HEK293 (cell line): ENCODE measurements at regions not wholly inside any gene's neighbourhood (a gene's known extent, or its start where the extent isn't known, plus 50 kb on each side); places are given as distances from the start of the nearest gene placed in this dataset.

Experiments
- EGR2 ChIP-seq: fragments of 450-650 bp; formaldehyde crosslinking; IDR thresholded peaks from 2 replicates; pipeline ENCODE4 v1.5.1; 2016; ENCODE audit warnings: low read depth, missing biosample characterization, missing genetic modification characterization
- RBAK ChIP-seq: fragments of 450-650 bp; formaldehyde crosslinking; IDR thresholded peaks from 2 replicates; pipeline ENCODE4 v1.5.1; 2016; ENCODE audit warnings: missing biosample characterization, missing genetic modification characterization
- TCF7L2 ChIP-seq: IDR thresholded peaks from 2 replicates; pipeline ENCODE4 v1.6.1; 2011; ENCODE audit warnings: low read depth, mild to moderate bottlenecking, inconsistent platforms, low read length, moderate library complexity, borderline replicate concordance
- ZNF266 ChIP-seq: fragments of 450-650 bp; formaldehyde crosslinking; IDR thresholded peaks from 2 replicates; pipeline ENCODE4 v1.5.1; 2016; ENCODE audit warnings: missing biosample characterization, missing genetic modification characterization, low read depth
- ZNF274 ChIP-seq, 2 experiments: fragments of 200-500 bp in 1 of 2; fragments of 450-650 bp in 1 of 2; sonication (Bioruptor generic) in 1 of 2; formaldehyde crosslinking in 1 of 2; IDR thresholded peaks; 2 replicates each; pipeline versions ENCODE4 v1.5.1 to v1.6.1; 2014 to 2016; ENCODE audit warnings: borderline replicate concordance in 1 of 2, inconsistent platforms in 1 of 2, low read length in 1 of 2, missing biosample characterization in 1 of 2, missing genetic modification characterization in 1 of 2
- ZNF302 ChIP-seq: fragments of 450-650 bp; formaldehyde crosslinking; IDR thresholded peaks from 2 replicates; pipeline ENCODE4 v1.5.1; 2016; ENCODE audit warnings: missing biosample characterization, missing genetic modification characterization, low read depth
- ZNF513 ChIP-seq: fragments of 450-650 bp; IDR thresholded peaks from 2 replicates; pipeline ENCODE4 v1.5.1; 2018; ENCODE audit warnings: missing biosample characterization, missing genetic modification characterization
- ZSCAN4 ChIP-seq: fragments of 450-650 bp; formaldehyde crosslinking; IDR thresholded peaks from 2 replicates; pipeline ENCODE4 v1.5.1; 2017; ENCODE audit warnings: missing biosample characterization, missing genetic modification characterization
- TF ChIP-seq, protein P1 (sequence below): fragments of 450-650 bp; formaldehyde crosslinking; IDR thresholded peaks from 2 replicates; pipeline ENCODE4 v1.5.1; 2016; ENCODE audit warnings: missing biosample characterization, missing genetic modification characterization
- TF ChIP-seq, protein P2 (sequence below): fragments of 450-650 bp; formaldehyde crosslinking; IDR thresholded peaks from 2 replicates; pipeline ENCODE4 v1.5.1; 2016; ENCODE audit warnings: missing biosample characterization, missing genetic modification characterization

DNA sequence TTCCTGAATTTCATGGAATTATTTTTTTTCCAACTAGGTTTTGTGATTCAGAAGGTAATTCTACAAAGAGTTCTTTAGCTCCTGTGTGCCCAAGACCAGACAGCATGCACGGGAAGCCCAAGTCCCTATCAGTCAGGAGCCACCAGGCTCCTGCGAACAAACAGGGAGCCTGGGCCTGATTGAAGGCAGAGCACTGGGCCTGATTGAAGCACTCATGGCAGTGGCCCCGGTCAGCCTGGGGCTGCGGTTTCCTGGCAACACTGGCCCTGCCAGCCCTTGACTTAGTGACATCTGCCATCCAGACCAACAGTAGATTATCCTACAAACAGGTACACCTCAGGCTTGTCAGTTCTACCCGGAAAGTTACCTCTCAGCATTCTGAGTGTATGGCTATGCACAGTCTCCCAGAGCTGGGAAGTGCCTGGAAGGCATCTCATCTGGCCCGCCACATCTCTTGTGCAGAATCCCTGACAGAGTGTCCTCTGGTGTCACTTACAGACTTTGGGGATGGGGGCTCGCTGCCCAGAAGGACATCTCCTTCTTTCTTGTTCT, 133.8 kb downstream of the VEGFA start:
- no peak for TF ChIP-seq TCF7L2
- TF ChIP-seq ZNF302 (tag by site-specific recombination), result no peak
- TF ChIP-seq RBAK (tag by site-specific recombination), result no peak
- TF ChIP-seq, protein P1, sequence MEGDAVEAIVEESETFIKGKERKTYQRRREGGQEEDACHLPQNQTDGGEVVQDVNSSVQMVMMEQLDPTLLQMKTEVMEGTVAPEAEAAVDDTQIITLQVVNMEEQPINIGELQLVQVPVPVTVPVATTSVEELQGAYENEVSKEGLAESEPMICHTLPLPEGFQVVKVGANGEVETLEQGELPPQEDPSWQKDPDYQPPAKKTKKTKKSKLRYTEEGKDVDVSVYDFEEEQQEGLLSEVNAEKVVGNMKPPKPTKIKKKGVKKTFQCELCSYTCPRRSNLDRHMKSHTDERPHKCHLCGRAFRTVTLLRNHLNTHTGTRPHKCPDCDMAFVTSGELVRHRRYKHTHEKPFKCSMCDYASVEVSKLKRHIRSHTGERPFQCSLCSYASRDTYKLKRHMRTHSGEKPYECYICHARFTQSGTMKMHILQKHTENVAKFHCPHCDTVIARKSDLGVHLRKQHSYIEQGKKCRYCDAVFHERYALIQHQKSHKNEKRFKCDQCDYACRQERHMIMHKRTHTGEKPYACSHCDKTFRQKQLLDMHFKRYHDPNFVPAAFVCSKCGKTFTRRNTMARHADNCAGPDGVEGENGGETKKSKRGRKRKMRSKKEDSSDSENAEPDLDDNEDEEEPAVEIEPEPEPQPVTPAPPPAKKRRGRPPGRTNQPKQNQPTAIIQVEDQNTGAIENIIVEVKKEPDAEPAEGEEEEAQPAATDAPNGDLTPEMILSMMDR (tag by site-specific recombination), result no peak
- TF ChIP-seq ZNF274 (IDR thresholded peaks at IDR 0.05; ENCODE audit: low read length), result no peak
- TF ChIP-seq ZNF274 (tag by site-specific recombination; IDR thresholded peaks at IDR 0.05; ENCODE audit: borderline replicate concordance), result no peak
- no peak for TF ChIP-seq EGR2
- TF ChIP-seq, protein P2, sequence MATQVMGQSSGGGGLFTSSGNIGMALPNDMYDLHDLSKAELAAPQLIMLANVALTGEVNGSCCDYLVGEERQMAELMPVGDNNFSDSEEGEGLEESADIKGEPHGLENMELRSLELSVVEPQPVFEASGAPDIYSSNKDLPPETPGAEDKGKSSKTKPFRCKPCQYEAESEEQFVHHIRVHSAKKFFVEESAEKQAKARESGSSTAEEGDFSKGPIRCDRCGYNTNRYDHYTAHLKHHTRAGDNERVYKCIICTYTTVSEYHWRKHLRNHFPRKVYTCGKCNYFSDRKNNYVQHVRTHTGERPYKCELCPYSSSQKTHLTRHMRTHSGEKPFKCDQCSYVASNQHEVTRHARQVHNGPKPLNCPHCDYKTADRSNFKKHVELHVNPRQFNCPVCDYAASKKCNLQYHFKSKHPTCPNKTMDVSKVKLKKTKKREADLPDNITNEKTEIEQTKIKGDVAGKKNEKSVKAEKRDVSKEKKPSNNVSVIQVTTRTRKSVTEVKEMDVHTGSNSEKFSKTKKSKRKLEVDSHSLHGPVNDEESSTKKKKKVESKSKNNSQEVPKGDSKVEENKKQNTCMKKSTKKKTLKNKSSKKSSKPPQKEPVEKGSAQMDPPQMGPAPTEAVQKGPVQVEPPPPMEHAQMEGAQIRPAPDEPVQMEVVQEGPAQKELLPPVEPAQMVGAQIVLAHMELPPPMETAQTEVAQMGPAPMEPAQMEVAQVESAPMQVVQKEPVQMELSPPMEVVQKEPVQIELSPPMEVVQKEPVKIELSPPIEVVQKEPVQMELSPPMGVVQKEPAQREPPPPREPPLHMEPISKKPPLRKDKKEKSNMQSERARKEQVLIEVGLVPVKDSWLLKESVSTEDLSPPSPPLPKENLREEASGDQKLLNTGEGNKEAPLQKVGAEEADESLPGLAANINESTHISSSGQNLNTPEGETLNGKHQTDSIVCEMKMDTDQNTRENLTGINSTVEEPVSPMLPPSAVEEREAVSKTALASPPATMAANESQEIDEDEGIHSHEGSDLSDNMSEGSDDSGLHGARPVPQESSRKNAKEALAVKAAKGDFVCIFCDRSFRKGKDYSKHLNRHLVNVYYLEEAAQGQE (tag by site-specific recombination), result no peak
- TF ChIP-seq ZSCAN4, result no peak
- TF ChIP-seq ZNF266 (tag by site-specific recombination), result no peak
- no peak for TF ChIP-seq ZNF513 (tag by site-specific recombination)
